SK-N-MC (cell line): ENCODE measurements at regions not wholly inside any gene's neighbourhood (a gene's known extent, or its start where the extent isn't known, plus 50 kb on each side); places are given as distances from the start of the nearest gene placed in this dataset.

Experiments
- EZH2 ChIP-seq: fragments of 200-600 bp; sonication (generic); IDR thresholded peaks from one replicate; pipeline ENCODE4 v1.6.1; 2017; ENCODE audit warnings: antibody characterized with exemption
- POLR2AphosphoS5 ChIP-seq: IDR thresholded peaks from 2 replicates; pipeline ENCODE4 v1.6.1; 2012; ENCODE audit warnings: mild to moderate bottlenecking, low read depth, low read length, borderline replicate concordance

DNA sequence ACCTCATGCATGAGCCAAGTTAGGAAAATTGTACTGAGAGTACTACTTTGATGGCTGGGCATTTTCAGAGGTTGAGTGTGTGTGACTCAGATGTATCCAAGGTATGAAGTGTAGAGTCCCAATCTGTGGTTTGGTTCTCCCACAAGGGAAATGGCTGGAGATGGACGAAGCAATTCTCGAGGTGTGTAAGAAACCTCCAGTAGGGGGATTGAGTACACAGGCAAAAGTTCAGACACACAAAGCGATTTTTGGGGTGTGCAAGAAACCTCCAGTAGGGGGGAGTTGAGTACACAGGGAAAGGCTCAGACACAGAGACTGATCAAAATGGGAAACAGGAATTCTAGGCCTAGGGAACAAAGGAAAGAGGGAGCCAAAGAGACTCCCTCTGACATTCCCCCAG is 1536.3 kb downstream of the FAM181B start:
- TF ChIP-seq POLR2AphosphoS5, result no peak
- no peak for TF ChIP-seq EZH2
